ENCODE measurements at regions not wholly inside any gene's neighbourhood (a gene's known extent, or its start where the extent isn't known, plus 50 kb on each side); places are given as distances from the start of the nearest gene placed in this dataset.
"Not testable (repeated sequence)": the region's sequence is repeated elsewhere in the genome, so short reads cannot be mapped to it uniquely, and the experiment has no call there.

DNA sequence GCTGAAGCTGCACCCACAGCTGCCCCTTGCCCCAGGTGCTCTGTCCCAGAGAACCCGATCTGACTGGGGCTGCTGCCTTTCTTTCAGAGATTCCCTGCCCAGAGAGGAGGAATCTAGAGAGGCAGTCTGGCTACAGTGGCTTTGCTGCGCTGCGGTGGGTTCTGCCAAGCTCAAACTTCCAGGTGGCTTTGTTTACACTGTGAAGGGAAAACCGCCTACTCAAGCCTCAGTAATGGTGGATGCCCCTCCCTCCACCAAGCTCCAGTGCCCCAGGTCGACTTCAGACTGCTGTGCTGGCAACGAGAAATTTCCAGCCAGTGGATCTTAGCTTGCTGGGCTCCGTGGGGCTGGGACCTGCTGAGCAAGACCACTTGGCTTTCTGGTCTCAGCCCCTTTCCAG, 130.4 kb upstream of the SLC35G4 start:
- TF ChIP-seq, protein P1, sequence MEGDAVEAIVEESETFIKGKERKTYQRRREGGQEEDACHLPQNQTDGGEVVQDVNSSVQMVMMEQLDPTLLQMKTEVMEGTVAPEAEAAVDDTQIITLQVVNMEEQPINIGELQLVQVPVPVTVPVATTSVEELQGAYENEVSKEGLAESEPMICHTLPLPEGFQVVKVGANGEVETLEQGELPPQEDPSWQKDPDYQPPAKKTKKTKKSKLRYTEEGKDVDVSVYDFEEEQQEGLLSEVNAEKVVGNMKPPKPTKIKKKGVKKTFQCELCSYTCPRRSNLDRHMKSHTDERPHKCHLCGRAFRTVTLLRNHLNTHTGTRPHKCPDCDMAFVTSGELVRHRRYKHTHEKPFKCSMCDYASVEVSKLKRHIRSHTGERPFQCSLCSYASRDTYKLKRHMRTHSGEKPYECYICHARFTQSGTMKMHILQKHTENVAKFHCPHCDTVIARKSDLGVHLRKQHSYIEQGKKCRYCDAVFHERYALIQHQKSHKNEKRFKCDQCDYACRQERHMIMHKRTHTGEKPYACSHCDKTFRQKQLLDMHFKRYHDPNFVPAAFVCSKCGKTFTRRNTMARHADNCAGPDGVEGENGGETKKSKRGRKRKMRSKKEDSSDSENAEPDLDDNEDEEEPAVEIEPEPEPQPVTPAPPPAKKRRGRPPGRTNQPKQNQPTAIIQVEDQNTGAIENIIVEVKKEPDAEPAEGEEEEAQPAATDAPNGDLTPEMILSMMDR (IDR thresholded peaks at IDR 0.05; ENCODE audit: low read length): not testable (repeated sequence)
- TF ChIP-seq EZH2 (IDR thresholded peaks at IDR 0.05; ENCODE audit: borderline replicate concordance, low read length): not testable (repeated sequence)
